DND-41 (cell line): ENCODE measurements at regions not wholly inside any gene's neighbourhood (a gene's known extent, or its start where the extent isn't known, plus 50 kb on each side); places are given as distances from the start of the nearest gene placed in this dataset.

Experiments used
- ATAC-seq: fragments of 200-7000 bp; cut with Tn5 transposase; 3 replicates; pipeline ENCODE4 v1.9.1; 2021; ENCODE audit warnings: low read depth; ENCODE audit not compliant: insufficient read depth
- DNase-seq: peaks from one replicate; pipeline ENCODE4 v3.0.0-alpha.2; 2020
- H2AFZ ChIP-seq: 2 replicates; pipeline ENCODE4 v1.6.0; 2012; ENCODE audit warnings: low read depth, low read length
- H3K27ac ChIP-seq: 2 replicates; pipeline ENCODE4 v1.5.1; 2012; ENCODE audit warnings: low read length, inconsistent platforms
- H3K27me3 ChIP-seq: fragments of 200-600 bp; sonication (generic); 2 replicates; pipeline ENCODE4 v1.6.0; 2012; ENCODE audit warnings: low read length, mild to moderate bottlenecking, inconsistent platforms; ENCODE audit not compliant: insufficient read depth, poor library complexity
- H3K36me3 ChIP-seq: 2 replicates; pipeline ENCODE4 v1.5.1; 2012; ENCODE audit warnings: low read length, inconsistent platforms; ENCODE audit not compliant: insufficient read depth
- H3K4me1 ChIP-seq: 2 replicates; pipeline ENCODE4 v1.5.1; 2012; ENCODE audit warnings: mild to moderate bottlenecking, low read length; ENCODE audit not compliant: insufficient read depth
- H3K4me2 ChIP-seq: 2 replicates; pipeline ENCODE4 v1.6.0; 2012; ENCODE audit warnings: mild to moderate bottlenecking, moderate library complexity, low read length, inconsistent platforms; ENCODE audit not compliant: insufficient read depth
- H3K4me3 ChIP-seq, 2 experiments: fragments of 200-600 bp in 1 of 2; shearing (Covaris generic) in 1 of 2; 2 replicates each; pipeline ENCODE4 v1.5.1; 2012 to 2016; ENCODE audit warnings: inconsistent platforms in 2 of 2, low read length in 2 of 2, mild to moderate bottlenecking in 2 of 2, low read depth in 1 of 2, moderate library complexity in 1 of 2
- H3K79me2 ChIP-seq: 2 replicates; pipeline ENCODE4 v1.6.0; 2012; ENCODE audit warnings: low read length, inconsistent platforms; ENCODE audit not compliant: insufficient read depth
- H3K9ac ChIP-seq: 2 replicates; pipeline ENCODE4 v1.6.0; 2012; ENCODE audit warnings: low read depth, mild to moderate bottlenecking, inconsistent platforms, low read length, moderate library complexity
- H3K9me3 ChIP-seq: 2 replicates; pipeline ENCODE4 v1.5.1; 2012; ENCODE audit warnings: low read length, moderate library complexity, mild to moderate bottlenecking, inconsistent platforms; ENCODE audit not compliant: insufficient read depth, severe bottlenecking
- H4K20me1 ChIP-seq: 2 replicates; pipeline ENCODE4 v1.6.0; 2012; ENCODE audit warnings: low read length; ENCODE audit not compliant: insufficient read depth
- EZH2 ChIP-seq: IDR thresholded peaks from 3 replicates; pipeline ENCODE4 v1.6.1; 2012; ENCODE audit warnings: borderline replicate concordance, low read depth, mild to moderate bottlenecking, moderate library complexity, low read length, inconsistent platforms; ENCODE audit not compliant: severe bottlenecking
- TF ChIP-seq, protein P1 (sequence below): IDR thresholded peaks from 2 replicates; pipeline ENCODE4 v1.5.1; 2012; ENCODE audit warnings: borderline replicate concordance, low read length, moderate library complexity, mild to moderate bottlenecking; ENCODE audit not compliant: poor library complexity, severe bottlenecking; ENCODE audit errors: extremely low read depth

DNA sequence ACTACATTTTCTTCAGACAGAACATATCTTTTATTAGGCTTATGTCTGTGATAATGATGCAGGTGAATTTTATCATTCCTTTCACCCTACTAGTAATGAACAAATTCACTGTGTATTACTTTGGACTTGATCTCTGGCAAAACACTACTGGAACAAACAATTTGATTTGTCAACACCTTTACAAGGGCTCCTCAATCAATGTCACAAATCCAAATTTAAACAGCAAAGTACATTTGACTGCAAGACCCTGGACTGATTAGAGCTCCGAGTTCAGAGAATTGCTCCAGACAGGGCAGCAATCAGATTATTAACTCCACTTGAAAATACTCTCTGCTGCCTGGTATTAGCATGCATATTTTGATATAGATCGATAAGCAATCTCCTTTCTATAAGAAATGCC lies 547.6 kb upstream of the SALL1 start:
- no peak overlapping the region for H3K4me2 ChIP-seq

DNA sequence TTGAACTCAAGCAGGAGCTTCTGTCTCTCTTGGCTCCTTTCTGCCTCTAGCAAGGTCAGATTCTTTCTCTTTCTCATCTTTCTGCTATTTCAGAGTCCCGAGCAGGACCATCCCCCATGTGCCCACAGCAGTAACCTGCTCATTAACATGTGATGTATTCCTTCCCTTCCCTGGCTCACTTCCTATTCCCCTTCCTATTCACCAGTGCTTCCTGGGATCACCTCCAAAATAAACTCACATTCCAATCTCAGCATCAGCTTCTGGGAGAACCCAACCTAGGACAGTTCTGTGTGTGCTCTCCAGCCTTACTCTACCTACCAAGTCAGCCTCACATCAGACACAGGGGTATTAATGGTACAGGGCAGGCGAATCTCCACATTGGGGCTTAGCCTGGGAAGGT lies 546.4 kb upstream of the SALL1 start:
- no peak overlapping the region for H3K9ac ChIP-seq
- no peak for ATAC-seq
- H3K36me3 ChIP-seq, result no peaks in the 10 kb centered on the region

More for the DNA sequence above, 547.6 kb upstream of the SALL1 start:
- Histone ChIP-seq H2AFZ (no peak overlapping the region), H3K79me2 (no peaks in the 10 kb centered on the region), H4K20me1 (no peaks in the 10 kb centered on the region), H3K4me1 (no peaks in the 10 kb centered on the region), H3K4me3 (no peak overlapping the region), H3K27me3 (no peaks in the 10 kb centered on the region), H3K9me3 (no peaks in the 10 kb centered on the region), H3K27ac (no peak overlapping the region), H3K36me3 (no peaks in the 10 kb centered on the region), H3K9ac (no peak overlapping the region)
- ATAC-seq, result no peak
- no peak for DNase-seq
- TF ChIP-seq, protein P1, sequence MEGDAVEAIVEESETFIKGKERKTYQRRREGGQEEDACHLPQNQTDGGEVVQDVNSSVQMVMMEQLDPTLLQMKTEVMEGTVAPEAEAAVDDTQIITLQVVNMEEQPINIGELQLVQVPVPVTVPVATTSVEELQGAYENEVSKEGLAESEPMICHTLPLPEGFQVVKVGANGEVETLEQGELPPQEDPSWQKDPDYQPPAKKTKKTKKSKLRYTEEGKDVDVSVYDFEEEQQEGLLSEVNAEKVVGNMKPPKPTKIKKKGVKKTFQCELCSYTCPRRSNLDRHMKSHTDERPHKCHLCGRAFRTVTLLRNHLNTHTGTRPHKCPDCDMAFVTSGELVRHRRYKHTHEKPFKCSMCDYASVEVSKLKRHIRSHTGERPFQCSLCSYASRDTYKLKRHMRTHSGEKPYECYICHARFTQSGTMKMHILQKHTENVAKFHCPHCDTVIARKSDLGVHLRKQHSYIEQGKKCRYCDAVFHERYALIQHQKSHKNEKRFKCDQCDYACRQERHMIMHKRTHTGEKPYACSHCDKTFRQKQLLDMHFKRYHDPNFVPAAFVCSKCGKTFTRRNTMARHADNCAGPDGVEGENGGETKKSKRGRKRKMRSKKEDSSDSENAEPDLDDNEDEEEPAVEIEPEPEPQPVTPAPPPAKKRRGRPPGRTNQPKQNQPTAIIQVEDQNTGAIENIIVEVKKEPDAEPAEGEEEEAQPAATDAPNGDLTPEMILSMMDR, result no peak
- no peak for TF ChIP-seq EZH2

DNA sequence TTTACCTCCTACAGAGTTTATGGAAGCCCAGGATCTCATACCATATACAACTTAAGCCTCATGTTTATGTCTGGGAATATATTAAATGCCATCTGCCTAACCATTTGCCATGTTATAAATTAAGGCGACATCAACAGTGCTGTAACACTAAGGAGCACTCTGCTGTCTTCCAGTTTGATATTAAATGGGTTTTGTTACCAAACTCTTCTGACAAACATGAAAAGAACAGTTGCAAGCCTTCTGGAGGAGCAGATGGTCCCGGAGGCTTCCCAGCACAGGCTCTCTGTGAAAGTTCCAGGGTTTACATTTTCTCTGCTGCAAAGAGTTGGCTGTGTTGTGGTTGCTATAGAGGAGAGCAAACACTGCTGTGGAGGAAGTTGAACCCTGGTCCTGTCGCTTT lies 545.3 kb upstream of the SALL1 start:
- H4K20me1 ChIP-seq, result no peaks in the 10 kb centered on the region
- no peak overlapping the region for H3K4me2 ChIP-seq
- H2AFZ ChIP-seq, result no peak overlapping the region
- H3K4me1 ChIP-seq, result no peaks in the 10 kb centered on the region
- no peak for TF ChIP-seq EZH2
- TF ChIP-seq, protein P1, result no peak
- H3K27me3 ChIP-seq, result no peaks in the 10 kb centered on the region
- no peak overlapping the region for H3K4me3 ChIP-seq
- H3K79me2 ChIP-seq, result no peaks in the 10 kb centered on the region
- no peak for DNase-seq
- H3K9me3 ChIP-seq, result no peaks in the 10 kb centered on the region
- no peak overlapping the region for H3K27ac ChIP-seq
- H3K9ac ChIP-seq, result no peak overlapping the region
- no peaks in the 10 kb centered on the region for H3K36me3 ChIP-seq
- no peak for ATAC-seq

More for the DNA sequence above, 546.4 kb upstream of the SALL1 start:
- Histone ChIP-seq H3K4me3 (no peak overlapping the region), H3K9me3 (no peaks in the 10 kb centered on the region), H2AFZ (no peak overlapping the region), H3K4me2 (no peak overlapping the region), H3K4me1 (no peaks in the 10 kb centered on the region), H3K27me3 (no peaks in the 10 kb centered on the region), H4K20me1 (no peaks in the 10 kb centered on the region), H3K79me2 (no peaks in the 10 kb centered on the region), H3K27ac (no peak overlapping the region)
- no peak for TF ChIP-seq EZH2
- TF ChIP-seq, protein P1, result no peak
- DNase-seq, result no peak

DNA sequence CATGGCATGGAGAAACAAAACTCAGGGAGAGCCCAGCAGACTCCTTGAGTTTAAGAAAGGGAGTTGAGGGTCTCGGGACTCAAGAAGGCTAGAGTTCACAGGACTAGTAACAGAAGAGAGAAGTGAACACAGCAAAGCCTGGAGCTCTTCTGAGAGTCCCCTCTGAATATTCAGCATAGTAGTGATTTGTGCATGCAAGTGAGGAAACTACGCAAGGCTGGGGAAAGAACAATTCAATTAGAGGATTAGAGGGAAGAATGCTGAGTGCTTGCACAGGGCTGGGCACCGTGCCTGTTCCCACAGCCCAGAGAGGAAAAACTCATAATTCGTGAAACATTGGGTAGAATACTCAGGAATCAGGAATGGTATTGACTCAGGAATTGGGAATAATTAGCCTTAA lies 540.0 kb upstream of the SALL1 start:
- no peaks in the 10 kb centered on the region for H4K20me1 ChIP-seq
- TF ChIP-seq, protein P1, result no peak
- no peak for TF ChIP-seq EZH2
- no peak overlapping the region for H3K27ac ChIP-seq
- H3K36me3 ChIP-seq, result no peaks in the 10 kb centered on the region
- H2AFZ ChIP-seq, result no peak overlapping the region
- H3K27me3 ChIP-seq, result no peaks in the 10 kb centered on the region
- H3K4me3 ChIP-seq, result no peak overlapping the region
- no peaks in the 10 kb centered on the region for H3K4me1 ChIP-seq
- ATAC-seq (no peak), DNase-seq (no peak)
- H3K4me2 ChIP-seq, result no peak overlapping the region
- no peak overlapping the region for H3K9ac ChIP-seq
- no peaks in the 10 kb centered on the region for H3K9me3 ChIP-seq
- no peaks in the 10 kb centered on the region for H3K79me2 ChIP-seq
